ENCODE measurements at regions not wholly inside any gene's neighbourhood (a gene's known extent, or its start where the extent isn't known, plus 50 kb on each side); places are given as distances from the start of the nearest gene placed in this dataset.

GRCh38 chr19:29086646-29087045 lies 126.3 kb downstream of the UQCRFS1 start:
- TF ChIP-seq CTCF (conservative IDR thresholded peaks at IDR 0.05; ENCODE audit: low read depth, low read length) = no peak
- TF ChIP-seq EZH2 (IDR thresholded peaks at IDR 0.05; ENCODE audit: borderline replicate concordance, low read depth, low read length, poor library complexity, severe bottlenecking) = no peak
